HG03108 (cell line): ENCODE measurements at regions not wholly inside any gene's neighbourhood (a gene's known extent, or its start where the extent isn't known, plus 50 kb on each side); places are given as distances from the start of the nearest gene placed in this dataset.
"Not testable (repeated sequence)": the region's sequence is repeated elsewhere in the genome, so short reads cannot be mapped to it uniquely, and the experiment has no call there.

Experiments used
- ATAC-seq: cut with Tn5 transposase; IDR thresholded peaks from one replicate; pipeline ENCODE4 v1.9.1; 2021; ENCODE audit warnings: moderate library complexity; ENCODE audit not compliant: unreplicated experiment

DNA sequence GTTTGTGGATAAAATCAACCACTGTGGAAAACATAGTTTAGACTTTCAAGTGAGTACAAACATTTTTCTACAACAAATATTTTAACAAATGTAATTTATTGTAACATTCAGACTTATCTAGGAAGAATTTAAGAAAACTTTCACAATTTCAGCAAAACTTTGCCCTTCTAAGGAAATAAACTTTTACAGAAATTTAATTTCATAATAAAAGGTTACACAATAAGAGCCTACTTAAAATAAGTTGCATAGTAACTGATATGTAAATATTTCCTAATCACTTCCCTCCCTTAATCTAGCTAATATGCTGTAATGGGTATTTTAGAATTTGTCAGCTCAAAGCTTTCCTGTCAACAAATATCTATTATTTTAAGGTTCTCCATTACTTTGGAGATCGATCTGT, 1899.9 kb downstream of the MAT2B start:
- ATAC-seq = no peak

DNA sequence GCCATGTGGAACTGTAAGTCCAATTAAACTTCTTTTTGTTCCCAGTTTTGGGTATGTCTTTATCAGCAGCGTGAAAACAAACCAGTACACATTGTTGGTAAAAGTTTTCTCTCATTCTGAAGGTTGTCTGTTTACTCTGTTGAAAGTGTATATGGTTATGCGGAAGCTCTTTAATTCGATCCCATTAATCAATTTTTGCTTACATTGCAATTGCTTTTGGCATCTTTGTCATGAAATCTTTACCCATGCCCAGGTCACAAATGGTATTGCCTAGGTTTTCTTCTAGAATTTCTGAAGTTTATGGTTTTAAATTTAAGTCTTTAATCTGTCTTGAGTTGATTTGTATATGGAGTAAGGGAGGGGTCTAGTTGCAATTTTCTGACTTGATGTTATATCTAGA, 1901.9 kb downstream of the MAT2B start:
- ATAC-seq = no peak

DNA sequence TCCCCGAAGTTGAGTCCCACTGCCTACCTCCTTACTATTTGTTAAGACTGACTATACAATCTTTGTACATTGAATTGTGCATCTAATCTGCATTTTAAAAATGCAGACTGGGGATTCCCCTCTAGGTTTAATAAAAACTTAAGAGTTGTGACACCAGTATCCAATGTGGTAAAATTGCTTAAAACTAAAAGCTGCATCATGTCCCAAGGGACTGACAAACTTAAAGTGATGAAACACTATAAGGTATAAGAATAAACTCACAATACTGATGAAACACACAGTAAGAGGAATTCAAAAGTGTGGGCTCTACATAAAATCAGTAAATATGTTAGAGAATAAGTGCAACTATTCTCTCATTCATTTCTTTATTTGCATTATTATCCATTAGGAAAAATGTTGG, 1905.1 kb downstream of the MAT2B start:
- ATAC-seq = no peak

- ATAC-seq = not testable (repeated sequence)
Observed at GRCh38 chr5:165411532-165411931, 1906.1 kb downstream of the MAT2B start.

DNA sequence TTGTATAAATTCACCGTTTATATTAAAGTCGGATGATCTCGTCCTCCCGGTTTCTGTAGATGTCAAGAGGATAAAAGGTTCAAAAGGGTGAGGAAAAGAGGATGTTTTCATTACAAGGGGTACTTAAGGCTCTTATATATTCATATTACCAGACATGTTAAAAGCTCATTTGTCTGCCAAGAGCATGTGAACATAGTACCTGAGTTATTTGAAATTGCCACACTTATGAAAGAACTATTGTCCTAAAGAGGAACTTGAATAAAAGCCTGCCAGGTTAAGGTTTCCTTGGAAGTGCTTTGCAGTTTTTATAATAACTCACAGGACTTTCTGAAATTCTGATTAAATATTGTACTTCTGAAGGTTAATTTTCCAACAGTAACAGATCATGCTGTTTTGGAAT, 1915.1 kb downstream of the MAT2B start:
- ATAC-seq = no peak

DNA sequence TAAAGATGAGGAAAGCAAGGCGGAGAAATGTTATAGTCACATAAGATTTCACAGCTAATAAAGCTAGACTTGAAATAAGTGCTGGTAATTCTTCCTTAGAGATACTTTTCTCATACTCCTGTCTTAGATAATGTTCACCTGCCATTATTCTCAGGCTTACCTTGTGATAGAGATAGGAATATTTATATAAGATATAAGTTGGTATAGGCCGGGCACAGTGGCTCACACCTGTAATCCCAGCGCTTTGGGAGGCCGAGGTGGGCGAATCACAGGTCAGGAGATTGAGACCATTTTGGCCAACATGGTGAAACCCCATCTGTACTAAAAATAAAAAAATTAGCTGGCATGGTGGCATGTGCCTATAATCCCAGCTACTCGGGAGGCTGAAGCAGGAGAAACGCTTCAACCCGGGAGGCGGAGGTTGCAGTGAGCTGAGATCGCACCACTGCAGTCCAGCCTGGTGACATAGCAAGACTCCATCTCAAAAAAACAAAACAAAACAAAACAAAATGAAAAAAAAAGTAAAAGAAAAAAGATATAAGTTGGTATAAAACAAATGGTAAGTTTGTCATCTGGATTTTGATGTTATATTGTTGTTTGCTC, 1918.4 kb downstream of the MAT2B start:
- ATAC-seq = no peak

DNA sequence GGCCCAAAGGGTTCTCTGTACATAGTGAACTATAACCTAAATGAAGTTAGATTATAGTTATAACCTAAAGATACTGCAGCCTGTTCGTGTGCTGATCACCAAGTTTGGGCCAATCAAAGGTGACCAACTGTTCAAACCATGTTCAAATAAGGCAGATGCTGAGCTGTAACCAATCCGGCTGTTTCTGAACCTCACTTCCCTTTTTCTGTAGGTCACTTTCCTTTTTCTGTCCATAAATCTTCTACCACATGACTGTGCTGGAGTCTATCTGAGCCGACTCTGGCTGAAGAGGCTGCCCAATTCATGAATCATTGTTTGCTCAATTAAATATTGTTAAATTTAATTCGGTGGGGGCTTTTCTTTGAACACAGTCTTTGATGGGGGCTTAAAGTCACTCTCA, 1920.2 kb downstream of the MAT2B start:
- no peak for ATAC-seq

DNA sequence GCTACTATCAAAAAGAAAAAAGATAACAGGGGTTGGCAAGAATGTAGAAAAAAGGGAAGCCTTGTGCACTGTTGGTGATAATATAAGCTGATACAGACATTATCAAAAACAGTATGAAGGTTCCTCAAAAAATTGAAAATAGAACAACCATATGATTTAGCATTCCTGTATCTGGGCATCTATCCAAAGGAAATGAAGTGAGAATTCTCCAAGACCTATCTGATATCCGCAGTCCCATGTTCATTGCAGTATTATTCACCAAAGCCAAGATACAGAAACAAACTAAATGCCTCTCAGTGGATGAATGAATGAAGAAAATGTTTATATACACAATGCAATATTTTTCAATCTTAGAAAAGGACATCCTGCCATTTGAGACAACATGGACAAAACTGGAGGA, 1943.3 kb downstream of the MAT2B start:
- no peak for ATAC-seq

DNA sequence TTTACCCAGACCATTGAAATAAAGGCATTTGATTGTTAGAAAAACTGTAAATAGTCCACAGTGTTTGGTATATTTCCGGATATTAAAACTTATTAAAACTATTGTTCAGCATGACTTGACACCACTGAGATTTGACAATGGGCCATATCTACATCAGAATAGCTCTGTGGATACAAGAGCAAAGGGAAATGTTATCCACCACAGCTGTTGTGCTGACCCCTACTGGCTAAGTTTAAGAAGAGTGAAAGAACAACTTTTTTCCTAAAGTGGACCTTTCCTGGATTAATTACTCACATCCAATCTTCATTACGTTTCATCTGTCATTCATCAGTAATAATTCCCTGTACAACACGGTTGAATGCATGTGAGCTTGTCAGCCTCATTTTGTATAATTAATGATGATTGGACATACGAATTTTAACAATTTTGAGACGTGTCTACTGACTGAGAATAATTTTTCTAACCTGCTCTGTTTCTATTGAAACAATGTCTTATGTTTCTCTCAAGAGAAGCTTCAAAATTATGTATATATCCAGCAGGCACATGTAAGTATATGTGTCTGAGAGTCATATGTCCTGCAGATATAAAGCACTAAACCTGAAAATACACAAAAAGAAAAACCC, 1952.6 kb downstream of the MAT2B start:
- ATAC-seq = no peak

GRCh38 chr5:165459232-165459631, 1953.8 kb downstream of the MAT2B start:
- no peak for ATAC-seq

DNA sequence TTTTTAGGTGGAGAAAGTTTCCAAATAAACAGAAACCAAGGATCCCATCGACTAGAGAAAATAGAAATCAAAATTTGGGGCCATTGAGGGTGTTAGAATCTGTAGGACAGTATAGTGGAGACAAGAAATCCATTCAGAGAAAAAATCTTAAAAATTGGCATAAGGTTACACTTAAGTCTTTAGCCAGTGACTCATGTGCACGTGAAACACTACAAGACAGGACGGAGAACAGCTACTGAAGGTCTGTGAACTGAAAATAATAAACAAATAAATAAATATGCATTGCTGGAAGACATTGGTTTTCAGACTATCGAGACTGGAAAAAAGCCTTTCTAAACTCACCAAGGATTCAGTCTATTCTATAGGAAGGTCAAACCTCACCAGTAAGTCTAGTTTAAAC, 1955.5 kb downstream of the MAT2B start:
- no peak for ATAC-seq

GRCh38 chr5:165477546-165477945, 1972.1 kb downstream of the MAT2B start:
- ATAC-seq = no peak

DNA sequence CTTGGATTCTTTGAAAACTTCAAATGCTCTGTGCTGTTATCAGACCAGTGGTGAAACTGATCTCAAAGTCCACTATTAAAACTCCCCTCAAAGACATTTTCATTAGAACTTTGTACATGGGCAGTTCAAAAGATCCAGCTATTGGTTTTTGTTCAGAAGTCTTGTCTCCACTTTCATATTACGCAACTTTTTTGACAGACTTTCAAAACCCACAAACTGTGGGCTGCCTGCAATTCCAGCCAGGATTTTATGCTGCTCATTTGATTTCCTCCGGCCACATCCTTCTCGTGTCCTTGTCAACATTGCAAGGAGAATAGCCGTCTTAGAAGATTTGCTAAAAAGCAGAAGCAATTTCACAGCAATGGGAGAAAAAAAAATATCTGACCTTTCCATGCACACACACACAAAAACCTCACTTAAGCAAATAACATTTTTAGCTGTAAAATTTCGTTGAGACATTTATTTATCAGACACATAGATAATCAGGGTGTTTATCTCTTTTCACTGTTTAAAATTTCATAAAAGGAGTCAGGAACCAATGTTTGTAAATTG, 1990.5 kb downstream of the MAT2B start:
- ATAC-seq = no peak

DNA sequence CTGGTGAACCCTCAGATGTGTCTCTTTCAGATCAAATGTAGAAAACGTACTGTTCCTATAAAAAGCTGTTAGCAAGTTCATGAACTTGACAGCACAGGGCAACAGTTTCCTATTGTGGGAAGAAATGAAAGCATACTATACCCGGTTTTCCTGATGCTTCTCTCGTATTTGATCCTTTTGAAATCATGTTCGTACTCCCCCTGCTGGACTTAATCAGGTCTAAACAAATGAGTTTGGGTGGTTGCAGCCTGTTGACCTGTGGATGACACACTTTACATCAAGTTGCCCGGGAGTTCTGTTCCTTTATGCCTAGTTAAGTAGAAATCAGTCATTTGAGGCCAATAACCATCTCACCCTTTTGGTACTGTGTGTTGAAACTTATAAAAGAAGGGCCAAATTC, 1992.3 kb downstream of the MAT2B start:
- no peak for ATAC-seq

DNA sequence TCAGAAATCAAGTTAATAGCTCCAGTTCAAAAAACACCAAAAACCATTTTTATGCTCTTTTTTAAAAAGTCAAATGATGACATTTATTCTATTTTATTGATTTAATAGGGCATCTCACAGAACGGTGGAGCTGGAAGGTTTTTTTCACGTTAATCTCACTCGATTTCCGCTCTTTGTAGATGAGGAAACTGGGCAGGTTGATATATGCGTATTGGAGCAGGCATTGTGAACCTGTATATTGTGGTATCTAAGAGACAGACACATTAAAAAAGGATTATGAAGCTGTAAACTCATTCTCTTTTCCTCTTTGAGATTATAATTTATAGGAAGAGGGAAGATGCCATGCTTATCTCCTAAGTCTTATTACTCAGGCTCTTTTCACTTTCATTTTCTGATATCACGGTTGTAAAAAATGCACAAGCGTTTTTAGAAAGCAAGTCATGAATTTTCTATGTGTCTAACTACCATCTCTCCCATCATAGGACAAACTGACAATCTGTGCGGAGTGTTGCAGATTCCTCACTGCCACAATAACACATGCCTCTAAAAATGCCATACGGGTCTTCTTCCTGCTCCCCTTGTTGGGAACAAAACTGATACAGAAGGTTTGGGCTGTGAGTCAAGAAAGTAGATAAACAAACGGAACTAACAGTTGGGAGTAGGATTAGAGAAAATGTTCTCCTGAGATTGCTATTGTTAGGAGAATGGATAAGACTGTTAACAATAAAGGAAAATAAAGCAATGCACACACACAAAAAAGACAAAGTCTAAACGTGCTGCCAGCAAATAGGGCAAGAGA, 1997.7 kb downstream of the MAT2B start:
- ATAC-seq = no peak

DNA sequence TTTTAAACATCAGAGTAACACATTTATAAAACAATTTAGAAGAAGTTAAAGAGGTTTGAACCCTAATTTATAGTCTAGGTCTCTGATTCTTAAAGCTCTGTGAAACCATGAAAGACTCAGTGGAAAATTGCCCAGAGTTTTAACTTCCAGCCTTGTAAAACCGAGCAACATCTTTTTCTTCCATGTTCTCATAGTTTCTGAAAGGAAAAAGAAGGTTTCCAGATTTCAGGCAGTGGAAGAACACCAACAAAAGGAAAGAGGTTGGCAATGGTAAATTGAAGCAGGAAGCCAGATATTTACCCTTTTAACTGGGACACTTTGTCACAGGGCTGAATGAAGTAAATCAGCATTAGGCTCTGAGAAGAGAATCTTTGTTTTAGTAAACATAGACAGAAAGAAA, 1999.3 kb downstream of the MAT2B start:
- ATAC-seq = no peak

GRCh38 chr5:165508286-165508685, 2002.9 kb downstream of the MAT2B start:
- ATAC-seq = no peak

DNA sequence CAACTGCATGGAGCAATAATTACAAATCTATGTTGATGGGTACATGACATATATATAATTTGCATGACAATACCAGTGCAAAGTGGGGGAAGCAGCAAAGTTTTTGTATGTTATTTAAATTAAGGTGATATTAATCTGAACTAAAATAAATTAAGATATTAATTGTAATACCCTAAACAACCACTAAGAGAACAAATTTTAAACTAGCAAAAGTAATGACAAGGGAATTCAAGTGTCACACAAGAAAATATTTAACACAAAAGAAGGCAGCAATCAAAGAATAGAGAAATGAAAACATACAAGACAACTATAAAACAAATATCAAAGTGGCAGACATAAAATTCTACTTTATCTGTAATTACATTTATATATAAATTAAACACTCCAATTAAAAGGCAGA, 2003.4 kb downstream of the MAT2B start:
- no peak for ATAC-seq

DNA sequence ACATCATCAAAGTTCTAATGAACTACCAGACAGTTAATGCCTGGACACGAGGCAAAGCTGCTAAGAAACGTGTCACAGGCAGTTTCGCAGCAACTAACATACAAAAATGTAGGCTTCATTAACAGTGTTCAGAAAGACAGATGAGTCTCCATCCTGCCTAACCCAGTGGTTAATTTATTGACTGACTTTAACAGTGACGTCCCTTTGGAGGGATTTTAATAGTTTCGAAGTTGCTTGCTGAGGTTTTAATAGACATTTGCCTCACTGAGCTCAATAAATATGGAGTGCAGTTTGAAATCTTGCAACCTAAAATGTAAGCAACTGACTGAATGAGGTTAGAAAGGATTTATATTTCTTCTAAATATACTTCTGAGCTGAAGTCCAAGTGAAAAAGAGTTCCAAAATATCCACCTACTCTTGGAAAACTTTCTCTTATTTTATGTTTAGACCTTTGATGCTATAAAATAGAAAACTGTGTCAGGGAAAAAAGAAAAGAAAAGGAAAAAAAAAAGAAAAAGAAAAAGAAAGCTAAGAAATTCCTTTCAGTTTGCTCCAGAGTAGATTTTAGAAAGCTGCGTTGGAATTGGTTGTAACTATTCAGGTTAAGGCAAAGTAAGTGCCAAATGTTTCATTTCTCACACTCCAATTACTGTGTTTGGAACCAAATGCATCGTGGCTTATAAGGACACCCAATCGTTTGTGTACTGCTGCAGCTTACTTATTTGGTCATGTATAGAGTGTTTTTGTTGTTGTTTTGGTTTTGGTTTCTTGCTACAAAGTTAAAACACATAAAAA, 2016.6 kb downstream of the MAT2B start:
- no peak for ATAC-seq

DNA sequence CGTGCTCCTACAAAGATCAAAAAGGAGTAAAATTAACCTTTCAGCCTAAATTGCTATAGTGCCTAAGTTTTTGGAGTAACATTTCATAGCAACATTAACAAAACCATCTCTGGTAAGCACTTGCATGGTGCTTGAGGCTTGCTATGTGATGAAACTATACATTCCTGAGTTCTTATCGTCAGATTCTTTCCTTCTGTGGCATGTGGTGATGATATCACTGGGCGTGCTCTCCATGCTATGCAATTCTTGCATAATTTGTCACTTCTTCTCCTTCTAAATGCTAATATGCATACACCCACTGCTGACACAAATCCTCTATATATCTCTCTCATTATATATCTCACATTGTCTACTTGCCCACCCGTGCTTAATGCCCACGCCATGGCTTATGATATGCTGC, 2019.9 kb downstream of the MAT2B start:
- no peak for ATAC-seq

- ATAC-seq = no peak
Observed at GRCh38 chr5:165526357-165526756, 2020.9 kb downstream of the MAT2B start.
